ENCODE measurements at regions not wholly inside any gene's neighbourhood (a gene's known extent, or its start where the extent isn't known, plus 50 kb on each side); places are given as distances from the start of the nearest gene placed in this dataset.

- H3K27ac ChIP-seq, result no peak overlapping the region
- H3K9me3 ChIP-seq (ENCODE audit: severe bottlenecking), result no peaks in the 10 kb centered on the region
- no peak for TF ChIP-seq CTCF (IDR thresholded peaks at IDR 0.05; ENCODE audit: low read depth, low read length)
- no peak for DNase-seq
- H3K36me3 ChIP-seq, result no peaks in the 10 kb centered on the region
- no peaks in the 10 kb centered on the region for H3K27me3 ChIP-seq (ENCODE audit: insufficient read depth, low read depth, severe bottlenecking)
- no peak overlapping the region for H3K4me3 ChIP-seq (ENCODE audit: low read depth, low read length)
Observed at GRCh38 chr11:11016068-11016467, 158.2 kb upstream of the ZBED5 start.

GRCh38 chr11:11011617-11012016 lies 153.8 kb upstream of the ZBED5 start:
- Histone ChIP-seq H3K27me3 (ENCODE audit: insufficient read depth, low read depth, severe bottlenecking) (no peaks in the 10 kb centered on the region), H3K36me3 (no peaks in the 10 kb centered on the region)
- no peak for TF ChIP-seq CTCF (IDR thresholded peaks at IDR 0.05; ENCODE audit: low read depth, low read length)

GRCh38 chr11:11010624-11011127 lies 152.8 kb upstream of the ZBED5 start:
- no peak overlapping the region for H3K4me3 ChIP-seq (ENCODE audit: low read depth, low read length)

More at GRCh38 chr11:11011617-11012016, 153.8 kb upstream of the ZBED5 start:
- DNase-seq, result no peak
- no peak overlapping the region for H3K27ac ChIP-seq
- H3K4me3 ChIP-seq (ENCODE audit: low read depth, low read length), result no peak overlapping the region
- no peaks in the 10 kb centered on the region for H3K9me3 ChIP-seq (ENCODE audit: severe bottlenecking)

GRCh38 chr11:11009179-11009578 lies 151.3 kb upstream of the ZBED5 start:
- Histone ChIP-seq H3K4me3 (ENCODE audit: low read depth, low read length) (no peak overlapping the region), H3K27me3 (ENCODE audit: insufficient read depth, low read depth, severe bottlenecking) (no peaks in the 10 kb centered on the region), H3K36me3 (no peaks in the 10 kb centered on the region), H3K9me3 (ENCODE audit: severe bottlenecking) (no peaks in the 10 kb centered on the region), H3K27ac (no peak overlapping the region)
- no peak for DNase-seq
- no peak for TF ChIP-seq CTCF (IDR thresholded peaks at IDR 0.05; ENCODE audit: low read depth, low read length)

More at GRCh38 chr11:11010624-11011127, 152.8 kb upstream of the ZBED5 start:
- Histone ChIP-seq H3K27me3 (ENCODE audit: insufficient read depth, low read depth, severe bottlenecking) (no peaks in the 10 kb centered on the region), H3K27ac (no peak overlapping the region), H3K9me3 (ENCODE audit: severe bottlenecking) (no peaks in the 10 kb centered on the region), H3K36me3 (no peaks in the 10 kb centered on the region)
- TF ChIP-seq CTCF (IDR thresholded peaks at IDR 0.05; ENCODE audit: low read depth, low read length), result peak; percentile 60
- DNase-seq, result peak; percentile 66

GRCh38 chr11:11004069-11004468 lies 146.2 kb upstream of the ZBED5 start:
- DNase-seq, result no peak
- Histone ChIP-seq H3K36me3 (no peaks in the 10 kb centered on the region), H3K27ac (no peak overlapping the region), H3K27me3 (ENCODE audit: insufficient read depth, low read depth, severe bottlenecking) (no peaks in the 10 kb centered on the region), H3K4me3 (ENCODE audit: low read depth, low read length) (no peak overlapping the region), H3K9me3 (ENCODE audit: severe bottlenecking) (no peaks in the 10 kb centered on the region)
- TF ChIP-seq CTCF (IDR thresholded peaks at IDR 0.05; ENCODE audit: low read depth, low read length), result no peak

- no peaks in the 10 kb centered on the region for H3K36me3 ChIP-seq
Observed at GRCh38 chr11:11003226-11003625, 145.4 kb upstream of the ZBED5 start.

More at GRCh38 chr11:11003226-11003625, 145.4 kb upstream of the ZBED5 start:
- H3K27me3 ChIP-seq (ENCODE audit: insufficient read depth, low read depth, severe bottlenecking), result no peaks in the 10 kb centered on the region
- no peak for TF ChIP-seq CTCF (IDR thresholded peaks at IDR 0.05; ENCODE audit: low read depth, low read length)
- no peak overlapping the region for H3K27ac ChIP-seq
- DNase-seq, result no peak
- H3K4me3 ChIP-seq (ENCODE audit: low read depth, low read length), result no peak overlapping the region
- H3K9me3 ChIP-seq (ENCODE audit: severe bottlenecking), result no peaks in the 10 kb centered on the region
